ENCODE measurements at regions not wholly inside any gene's neighbourhood (a gene's known extent, or its start where the extent isn't known, plus 50 kb on each side); places are given as distances from the start of the nearest gene placed in this dataset.

- intact Hi-C loops (cut with DNase I): no loop called here
- DNase-seq: no peak
These were observed 962.4 kb upstream of the SOX9 start for GRCh38 chr17:71158437-71158836.

DNA sequence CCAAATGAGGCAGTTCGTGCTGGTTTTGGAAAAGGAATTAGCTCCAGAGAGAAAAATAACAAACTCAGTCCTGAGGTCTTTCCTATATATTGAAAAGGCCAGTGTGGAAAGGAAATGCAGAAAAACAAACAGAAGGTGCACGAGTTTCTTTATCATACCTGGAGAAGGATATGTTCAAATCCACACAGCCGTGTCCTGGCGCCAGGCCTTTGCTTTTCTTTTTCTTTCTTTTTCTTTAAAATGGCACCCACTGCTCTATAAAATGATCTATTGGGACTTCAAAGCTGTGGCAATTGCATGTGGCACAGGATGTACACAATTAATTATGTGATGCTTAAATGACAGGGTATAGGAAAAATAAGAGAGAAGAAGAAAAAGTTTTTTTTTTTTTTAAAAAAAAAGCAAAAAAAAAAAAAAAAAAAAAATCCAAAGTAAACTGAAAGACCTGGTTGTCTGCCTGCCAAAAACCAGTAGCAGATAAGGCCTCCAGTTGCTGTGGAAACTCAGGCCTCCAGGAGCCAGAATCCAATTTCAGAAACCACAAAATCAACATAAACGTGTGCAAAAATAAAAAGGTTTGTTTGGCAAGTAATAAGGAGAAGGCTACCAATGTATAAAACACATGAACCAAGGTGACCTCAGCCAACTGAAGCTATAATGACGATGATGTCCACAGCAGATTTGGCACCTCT, 957.6 kb upstream of the SOX9 start:
- DNase-seq: peak in 1 of 42 donors; percentile 1
- intact Hi-C loops (cut with DNase I): no loop called here

GRCh38 chr17:71163813-71164122, 957.1 kb upstream of the SOX9 start:
- DNase-seq: no peak
- intact Hi-C loops (cut with DNase I): no loop called here

DNA sequence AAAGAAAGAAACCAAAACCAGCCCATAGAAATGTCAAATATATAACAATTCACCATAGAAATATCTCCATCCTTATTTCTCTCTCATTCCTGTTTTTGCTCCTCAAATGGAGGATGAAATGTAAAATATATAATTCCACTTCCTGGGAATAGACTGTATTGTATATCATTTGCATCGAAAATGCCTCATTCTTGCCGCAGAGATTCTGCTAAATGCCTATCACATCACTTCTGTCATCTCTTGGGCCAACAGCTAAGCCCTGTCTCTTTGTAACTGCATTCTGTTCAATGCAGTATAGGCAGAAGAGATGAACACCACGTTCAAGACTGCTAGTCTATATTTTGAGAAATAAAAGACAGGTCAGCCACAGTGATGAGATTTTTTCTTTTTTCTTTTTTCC, 956.3 kb upstream of the SOX9 start:
- intact Hi-C loops (cut with DNase I): no loop called here
- DNase-seq: no peak

- intact Hi-C loops (cut with DNase I): no loop called here
- DNase-seq: no peak
These were observed 954.5 kb upstream of the SOX9 start for GRCh38 chr17:71166311-71166710.

DNA sequence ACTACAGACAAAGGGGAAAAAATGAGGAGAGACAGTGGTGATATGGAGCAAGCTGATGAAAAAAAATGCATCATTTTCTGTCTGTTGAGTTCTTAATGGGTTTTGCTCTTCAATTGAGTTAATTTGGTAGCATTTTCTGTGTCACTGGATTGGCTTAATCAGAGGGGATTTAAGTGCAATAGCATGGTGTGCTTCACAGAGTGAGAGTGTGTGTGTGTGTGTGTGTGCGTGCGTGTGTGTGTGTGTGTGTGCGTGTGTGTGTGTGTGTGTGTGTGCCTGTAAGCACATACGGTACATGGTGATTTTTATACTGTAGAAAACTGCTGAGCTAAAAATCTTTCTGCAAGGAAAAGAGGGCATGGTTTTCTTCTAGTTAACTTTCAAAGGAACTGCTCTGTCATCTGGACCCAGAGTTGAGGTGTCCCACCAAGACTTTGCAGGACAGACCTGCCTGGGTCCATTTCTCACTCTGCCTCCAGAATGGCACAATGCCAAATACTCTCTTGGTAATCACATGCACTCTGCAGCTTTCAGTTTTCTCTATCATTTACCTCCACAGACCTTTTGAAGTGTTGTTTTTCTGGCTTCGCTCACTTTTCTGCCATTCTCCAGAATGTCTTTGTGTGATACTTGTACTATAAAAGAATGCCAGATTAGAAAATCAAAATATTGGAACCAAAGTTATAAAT, 952.6 kb upstream of the SOX9 start:
- intact Hi-C loops (cut with DNase I): no loop called here

GRCh38 chr17:71170070-71170469, 950.8 kb upstream of the SOX9 start:
- DNase-seq: no peak
- intact Hi-C loops (cut with DNase I): no loop called here

More for the DNA sequence above, 952.6 kb upstream of the SOX9 start:
- no peak for DNase-seq

GRCh38 chr17:71171270-71171669, 949.5 kb upstream of the SOX9 start:
- no peak for DNase-seq
- intact Hi-C loops (cut with DNase I): no loop called here

- intact Hi-C loops (cut with DNase I): no loop called here
- no peak for DNase-seq
These were observed 946.8 kb upstream of the SOX9 start for GRCh38 chr17:71173991-71174390.

DNA sequence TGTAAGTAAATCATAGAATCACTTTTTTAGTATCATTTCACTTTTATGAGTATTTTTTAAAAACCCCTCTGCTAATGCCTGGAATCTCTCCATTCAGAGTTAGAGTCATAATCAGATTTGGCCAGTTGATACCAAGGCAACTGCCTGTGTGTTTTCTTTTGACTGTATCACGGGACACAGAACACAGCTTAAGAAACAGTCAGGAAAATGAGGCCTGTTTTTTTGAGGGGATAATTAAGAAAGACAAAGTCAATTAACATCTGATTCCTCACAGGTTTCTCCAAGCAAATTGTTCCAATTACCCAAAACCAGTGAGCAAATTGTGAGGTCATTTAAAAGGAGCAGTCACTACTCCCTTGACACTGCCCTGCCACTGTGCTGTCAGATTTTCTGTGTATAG, 944.5 kb upstream of the SOX9 start:
- intact Hi-C loops (cut with DNase I): no loop called here
- no peak for DNase-seq

- intact Hi-C loops (cut with DNase I): no loop called here
- no peak for DNase-seq
These were observed 943.8 kb upstream of the SOX9 start for GRCh38 chr17:71176928-71177443.

DNA sequence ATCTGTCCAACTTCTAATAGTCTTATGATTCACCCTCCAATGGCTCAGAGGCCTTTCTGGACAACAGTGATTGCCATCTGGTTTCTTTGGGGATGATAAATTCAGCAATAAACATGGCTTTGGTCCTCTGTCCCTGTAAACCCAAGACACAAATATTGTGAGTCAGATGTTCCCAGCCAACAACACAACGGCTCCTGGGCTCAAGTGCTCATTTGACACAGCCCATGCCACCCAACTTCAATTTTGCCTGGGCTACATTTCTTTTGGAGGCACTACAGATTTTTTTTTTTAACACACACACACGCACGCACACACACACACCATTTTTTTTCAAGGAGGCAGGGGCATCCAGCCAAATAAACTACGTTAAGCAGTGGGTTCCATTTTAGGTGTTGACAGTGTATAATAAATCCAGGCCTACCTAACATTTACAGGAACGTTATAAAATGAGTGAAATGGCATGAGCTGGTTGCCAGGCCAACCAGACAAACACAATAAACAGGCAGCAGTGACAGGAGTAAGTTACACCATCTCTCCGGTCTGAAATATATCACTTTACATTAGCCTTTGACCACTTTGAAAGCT, 939.9 kb upstream of the SOX9 start:
- intact Hi-C loops (cut with DNase I): no loop called here
- no peak for DNase-seq

GRCh38 chr17:71183066-71183660, 937.7 kb upstream of the SOX9 start:
- DNase-seq: no peak
- intact Hi-C loops (cut with DNase I): no loop called here

DNA sequence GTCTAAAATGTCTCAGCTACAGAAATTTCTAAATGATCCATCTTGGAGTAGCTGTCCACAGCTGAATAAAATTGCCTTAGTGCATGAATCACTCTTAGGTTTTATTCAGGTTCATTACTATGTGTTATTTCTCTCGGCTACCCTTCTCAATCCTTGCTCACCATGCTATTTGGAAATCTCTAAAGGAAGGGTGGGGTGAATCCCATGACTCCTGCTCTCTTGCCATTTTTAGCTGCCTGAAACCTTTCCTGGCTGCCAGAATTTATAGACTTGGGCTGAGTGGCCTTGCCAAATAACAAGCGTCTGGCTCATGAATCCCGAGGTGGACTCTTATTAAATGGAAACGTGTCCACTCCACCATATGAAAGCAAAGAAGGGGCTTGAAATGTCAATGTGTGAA, 936.1 kb upstream of the SOX9 start:
- DNase-seq: no peak
- intact Hi-C loops (cut with DNase I): no loop called here

GRCh38 chr17:71187145-71187878, 933.5 kb upstream of the SOX9 start:
- intact Hi-C loops (cut with DNase I): no loop called here
- DNase-seq: no peak

DNA sequence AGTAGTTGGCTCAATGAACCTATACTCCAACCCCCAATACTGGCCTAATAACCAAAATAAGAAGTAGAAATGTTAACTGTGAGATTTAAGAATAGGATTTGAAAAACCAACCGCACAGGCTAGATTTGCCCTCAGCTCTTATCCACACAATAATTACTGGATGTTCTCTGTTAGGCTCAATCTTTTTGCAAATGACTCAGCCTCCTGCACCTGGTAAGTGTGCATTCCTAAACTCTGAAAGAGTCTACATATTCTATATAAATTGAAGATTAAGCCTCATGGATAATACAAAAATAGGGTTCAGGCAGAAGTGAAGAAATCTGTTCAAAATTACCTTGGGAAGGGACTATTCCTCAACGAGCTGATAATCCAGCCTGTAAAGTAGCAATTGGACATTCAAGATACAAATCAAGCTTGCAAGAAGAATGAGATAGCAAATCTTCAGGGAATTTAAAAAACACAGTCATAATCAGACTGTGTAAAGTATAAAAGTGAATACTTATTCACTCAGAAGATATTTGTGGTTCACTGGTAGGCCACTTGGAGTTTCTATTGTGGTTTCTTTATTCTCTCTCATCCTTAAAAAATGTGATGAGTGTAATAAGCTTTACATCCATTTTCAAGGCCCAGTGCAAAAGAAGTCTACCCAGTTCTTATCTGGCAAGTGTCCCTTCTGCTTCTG, 931.9 kb upstream of the SOX9 start:
- intact Hi-C loops (cut with DNase I): no loop called here
- DNase-seq: no peak

GRCh38 chr17:71189493-71189831, 931.4 kb upstream of the SOX9 start:
- intact Hi-C loops (cut with DNase I): no loop called here
- DNase-seq: no peak

DNA sequence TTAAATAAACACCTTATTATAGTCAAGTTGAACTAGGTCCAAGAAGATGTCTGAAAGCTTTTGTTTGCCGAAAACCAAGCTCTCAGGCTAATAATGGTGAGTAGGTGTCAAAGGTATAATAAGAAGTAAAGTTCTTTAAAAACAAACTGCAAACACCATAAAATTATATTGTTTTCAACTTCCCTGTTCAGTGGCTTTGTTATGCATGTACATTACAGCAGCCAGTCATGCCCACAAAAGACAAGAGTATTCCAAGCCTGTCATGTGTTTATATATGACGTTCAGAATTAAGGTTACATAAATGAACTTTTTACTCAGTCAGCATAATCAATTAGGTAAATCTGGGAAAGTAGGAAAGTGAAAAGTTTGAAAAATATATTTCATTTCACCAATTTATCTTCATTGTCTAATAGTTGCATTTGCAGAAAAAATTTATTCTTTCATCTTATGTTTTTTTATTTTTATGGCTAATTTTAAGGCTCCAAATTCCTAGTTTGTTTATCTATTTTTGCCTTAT, 928.7 kb upstream of the SOX9 start:
- intact Hi-C loops (cut with DNase I): no loop called here

DNA sequence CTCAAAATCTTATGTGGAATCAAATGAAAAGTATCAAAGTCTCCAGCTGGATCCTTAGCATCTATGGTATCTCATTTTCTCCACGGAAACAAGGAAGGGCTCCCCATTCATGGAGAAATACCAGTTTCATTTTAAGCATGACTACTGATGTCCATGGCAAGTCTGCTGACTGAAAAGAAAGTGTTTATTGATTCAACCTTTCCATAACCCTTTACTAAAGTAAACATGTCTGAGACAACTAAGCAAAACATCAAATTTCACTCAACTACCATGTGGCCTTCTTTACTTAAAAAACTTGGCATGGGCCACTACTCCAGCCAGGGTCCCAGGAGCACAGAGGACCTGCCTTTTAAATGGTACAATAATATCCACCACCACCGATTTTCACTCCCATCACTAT, 928.0 kb upstream of the SOX9 start:
- DNase-seq: no peak
- intact Hi-C loops (cut with DNase I): no loop called here

More for the DNA sequence above, 928.7 kb upstream of the SOX9 start:
- DNase-seq: no peak
